ENCODE measurements at regions not wholly inside any gene's neighbourhood (a gene's known extent, or its start where the extent isn't known, plus 50 kb on each side); places are given as distances from the start of the nearest gene placed in this dataset.

- no peaks in the 10 kb centered on the region for H3K36me3 ChIP-seq
- Mint-ChIP-seq H3K9me3 (peaks cover 7% of the 10 kb centered on the region), H3K27me3 (ENCODE audit: insufficient read depth, low read depth) (peaks cover 5% of the 10 kb centered on the region), H3K4me1 (peaks cover 11% of the 10 kb centered on the region), H3K36me3 (no peaks in the 10 kb centered on the region), H3K27ac (no peak overlapping the region), H3K4me3 (no peak overlapping the region)
- no peaks in the 10 kb centered on the region for H4K20me1 ChIP-seq (ENCODE audit: low read depth)
- H2AFZ ChIP-seq (replicated peaks), result no peak overlapping the region
- H3K79me2 ChIP-seq (ENCODE audit: low read depth), result no peaks in the 10 kb centered on the region
- no peak overlapping the region for H3K27ac ChIP-seq
- no peak for DNase-seq (ENCODE audit: low spot score)
- H3K9ac ChIP-seq, result no peak overlapping the region
- TF ChIP-seq EZH2phosphoT487 (IDR thresholded peaks at IDR 0.05), result no peak
- TF ChIP-seq, protein P1, sequence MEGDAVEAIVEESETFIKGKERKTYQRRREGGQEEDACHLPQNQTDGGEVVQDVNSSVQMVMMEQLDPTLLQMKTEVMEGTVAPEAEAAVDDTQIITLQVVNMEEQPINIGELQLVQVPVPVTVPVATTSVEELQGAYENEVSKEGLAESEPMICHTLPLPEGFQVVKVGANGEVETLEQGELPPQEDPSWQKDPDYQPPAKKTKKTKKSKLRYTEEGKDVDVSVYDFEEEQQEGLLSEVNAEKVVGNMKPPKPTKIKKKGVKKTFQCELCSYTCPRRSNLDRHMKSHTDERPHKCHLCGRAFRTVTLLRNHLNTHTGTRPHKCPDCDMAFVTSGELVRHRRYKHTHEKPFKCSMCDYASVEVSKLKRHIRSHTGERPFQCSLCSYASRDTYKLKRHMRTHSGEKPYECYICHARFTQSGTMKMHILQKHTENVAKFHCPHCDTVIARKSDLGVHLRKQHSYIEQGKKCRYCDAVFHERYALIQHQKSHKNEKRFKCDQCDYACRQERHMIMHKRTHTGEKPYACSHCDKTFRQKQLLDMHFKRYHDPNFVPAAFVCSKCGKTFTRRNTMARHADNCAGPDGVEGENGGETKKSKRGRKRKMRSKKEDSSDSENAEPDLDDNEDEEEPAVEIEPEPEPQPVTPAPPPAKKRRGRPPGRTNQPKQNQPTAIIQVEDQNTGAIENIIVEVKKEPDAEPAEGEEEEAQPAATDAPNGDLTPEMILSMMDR (IDR thresholded peaks at IDR 0.05), result no peak
- TF ChIP-seq EZH2 (IDR thresholded peaks at IDR 0.05), result no peak
- no peaks in the 10 kb centered on the region for H3K4me1 ChIP-seq
- no peaks in the 10 kb centered on the region for H3F3A ChIP-seq (ENCODE audit: low read depth)
- H3K27me3 ChIP-seq, result no peaks in the 10 kb centered on the region
- H3K4me2 ChIP-seq, result no peak overlapping the region
- no peak overlapping the region for H3K4me3 ChIP-seq
- H3K9me3 ChIP-seq (ENCODE audit: low read depth), result no peaks in the 10 kb centered on the region
Observed at GRCh38 chr2:8110716-8111115, 571.1 kb upstream of the ID2 start.

DNA sequence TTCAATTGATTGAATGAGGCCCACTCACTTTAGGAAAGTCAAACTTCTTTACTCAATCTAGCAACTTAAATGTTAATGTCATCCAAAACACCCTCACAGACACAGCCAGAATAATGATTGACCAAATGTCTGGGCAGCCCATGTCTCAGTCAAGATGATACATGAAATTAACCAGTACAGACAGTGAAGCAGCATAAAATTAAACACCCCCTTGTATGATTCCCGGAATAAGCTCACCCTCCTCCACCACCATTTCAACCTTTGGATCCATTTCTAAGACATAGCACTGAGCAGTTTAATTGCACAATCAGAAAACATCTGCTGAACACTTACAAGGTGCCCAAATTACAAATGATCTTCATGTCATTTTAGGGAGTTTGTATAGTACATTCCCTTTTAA is 570.7 kb upstream of the ID2 start:
- Histone ChIP-seq H3K9me3 (ENCODE audit: low read depth) (no peaks in the 10 kb centered on the region), H3K4me3 (no peak overlapping the region), H3K9ac (no peak overlapping the region), H3K4me2 (no peak overlapping the region), H3F3A (ENCODE audit: low read depth) (no peaks in the 10 kb centered on the region), H2AFZ (replicated peaks) (no peak overlapping the region), H3K27ac (no peak overlapping the region), H3K27me3 (no peaks in the 10 kb centered on the region), H3K36me3 (no peaks in the 10 kb centered on the region), H4K20me1 (ENCODE audit: low read depth) (no peaks in the 10 kb centered on the region), H3K4me1 (no peaks in the 10 kb centered on the region), H3K79me2 (ENCODE audit: low read depth) (no peaks in the 10 kb centered on the region)
- Mint-ChIP-seq H3K27me3 (ENCODE audit: insufficient read depth, low read depth) (peaks cover 2% of the 10 kb centered on the region), H3K36me3 (no peaks in the 10 kb centered on the region), H3K9me3 (peaks cover 7% of the 10 kb centered on the region), H3K4me1 (peaks cover 11% of the 10 kb centered on the region), H3K27ac (no peak overlapping the region), H3K4me3 (no peak overlapping the region)
- no peak for DNase-seq (ENCODE audit: low spot score)
- TF ChIP-seq EZH2 (IDR thresholded peaks at IDR 0.05), result no peak
- TF ChIP-seq, protein P1 (IDR thresholded peaks at IDR 0.05), result no peak

DNA sequence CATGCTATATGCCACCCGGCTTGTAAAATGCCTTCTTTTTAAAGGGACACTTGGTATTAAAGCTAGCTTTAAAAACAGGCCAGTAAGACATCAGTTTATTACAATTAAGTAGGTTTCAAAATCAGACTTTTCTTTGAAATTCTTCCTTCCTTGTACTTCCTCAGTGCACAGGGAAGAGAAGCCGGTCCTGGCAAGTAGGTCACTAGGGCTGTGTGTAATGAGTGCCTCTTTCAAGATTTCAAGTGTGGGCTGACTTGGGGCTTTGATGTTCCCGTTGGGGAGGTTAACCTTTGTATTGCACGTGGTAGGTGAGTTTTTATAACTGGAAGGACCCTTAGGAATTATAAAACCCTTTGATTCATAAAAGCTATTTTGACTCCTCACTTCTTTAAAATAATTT is 566.4 kb upstream of the ID2 start:
- H3K4me3 ChIP-seq, result no peak overlapping the region
- TF ChIP-seq EZH2phosphoT487 (IDR thresholded peaks at IDR 0.05) (no peak), EZH2 (IDR thresholded peaks at IDR 0.05) (no peak)
- TF ChIP-seq, protein P1 (IDR thresholded peaks at IDR 0.05), result no peak
- peaks cover 35% of the 10 kb centered on the region for H3K4me1 Mint-ChIP-seq
- peaks cover 7% of the 10 kb centered on the region for H3K9me3 Mint-ChIP-seq
- no peak overlapping the region for H3K9ac ChIP-seq
- H3K4me3 Mint-ChIP-seq, result no peak overlapping the region
- no peak for DNase-seq (ENCODE audit: low spot score)
- no peaks in the 10 kb centered on the region for H3K27me3 ChIP-seq
- peaks cover 7% of the 10 kb centered on the region for H3K4me1 ChIP-seq
- H3K27ac ChIP-seq, result no peak overlapping the region
- H3K36me3 ChIP-seq, result no peaks in the 10 kb centered on the region
- no peaks in the 10 kb centered on the region for H3K36me3 Mint-ChIP-seq
- H3K4me2 ChIP-seq, result no peak overlapping the region
- H2AFZ ChIP-seq (replicated peaks), result no peak overlapping the region
- no peaks in the 10 kb centered on the region for H4K20me1 ChIP-seq (ENCODE audit: low read depth)
- H3K79me2 ChIP-seq (ENCODE audit: low read depth), result no peaks in the 10 kb centered on the region
- H3K9me3 ChIP-seq (ENCODE audit: low read depth), result no peaks in the 10 kb centered on the region
- no peaks in the 10 kb centered on the region for H3F3A ChIP-seq (ENCODE audit: low read depth)
- no peak overlapping the region for H3K27ac Mint-ChIP-seq
- peaks cover 3% of the 10 kb centered on the region for H3K27me3 Mint-ChIP-seq (ENCODE audit: insufficient read depth, low read depth)

- H3K36me3 Mint-ChIP-seq, result no peaks in the 10 kb centered on the region
- Histone ChIP-seq H4K20me1 (ENCODE audit: low read depth) (no peaks in the 10 kb centered on the region), H3K9ac (no peak overlapping the region), H3K27ac (no peak overlapping the region), H3K4me1 (peaks cover 7% of the 10 kb centered on the region), H3K4me3 (no peak overlapping the region), H3K4me2 (no peak overlapping the region), H3K27me3 (no peaks in the 10 kb centered on the region), H3F3A (ENCODE audit: low read depth) (no peaks in the 10 kb centered on the region), H3K36me3 (no peaks in the 10 kb centered on the region), H3K9me3 (ENCODE audit: low read depth) (no peaks in the 10 kb centered on the region), H2AFZ (replicated peaks) (no peak overlapping the region), H3K79me2 (ENCODE audit: low read depth) (no peaks in the 10 kb centered on the region)
- no peak for DNase-seq (ENCODE audit: low spot score)
- H3K27ac Mint-ChIP-seq, result peak overlapping the region; percentile 64
- H3K4me1 Mint-ChIP-seq, result peaks cover 40% of the 10 kb centered on the region
- TF ChIP-seq EZH2 (IDR thresholded peaks at IDR 0.05) (no peak), EZH2phosphoT487 (IDR thresholded peaks at IDR 0.05) (no peak)
- TF ChIP-seq, protein P1 (IDR thresholded peaks at IDR 0.05), result no peak
- no peak overlapping the region for H3K4me3 Mint-ChIP-seq
- H3K9me3 Mint-ChIP-seq, result peaks cover 7% of the 10 kb centered on the region
- peaks cover 3% of the 10 kb centered on the region for H3K27me3 Mint-ChIP-seq (ENCODE audit: insufficient read depth, low read depth)
Observed at GRCh38 chr2:8115966-8116365, 565.9 kb upstream of the ID2 start.
